PC-9 (cell line): ENCODE measurements at regions not wholly inside any gene's neighbourhood (a gene's known extent, or its start where the extent isn't known, plus 50 kb on each side); places are given as distances from the start of the nearest gene placed in this dataset.
A peak's percentile ranks its signal among the peaks of the same experiment; 100 is the strongest.

ENCODE experiments used
- BruUV-seq: library from RNA; stranded (reverse); fragments of 400-500 nt; replicated peaks from 2 replicates; lab custom pipeline; 2021; lab: Mats Ljungman, UMichigan
- CTCF ChIA-PET: fragments of 300-600 bp; sonication (Branson Sonifier 250); formaldehyde crosslinking; loops from one replicate; lab custom pipeline; 2022; ENCODE audit warnings: antibody characterized with exemption; lab: Charles Lee
- POLR2A ChIA-PET: fragments of 300-600 bp; sonication (Branson Sonifier 250); formaldehyde crosslinking; loops from one replicate; lab custom pipeline; 2022; ENCODE audit warnings: antibody characterized with exemption; ENCODE audit not compliant: unreplicated experiment; lab: Charles Lee
- DNase-seq, 2 experiments: peaks; one replicate each; pipeline versions ENCODE4 v3.0.0 to v3.0.0-alpha.2; 2015 to 2022; ENCODE audit warnings: mixed read lengths in 1 of 2
- H2AFZ ChIP-seq: fragments of 200-600 bp; sonication (generic); 2 replicates; pipeline ENCODE4 v1.8.1; 2017; ENCODE audit warnings: antibody characterized with exemption
- H3F3A ChIP-seq: fragments of 200-600 bp; sonication (generic); 2 replicates; pipeline ENCODE4 v1.8.1; 2017; ENCODE audit warnings: antibody characterized with exemption, mild to moderate bottlenecking, low read depth; ENCODE audit not compliant: insufficient read depth
- H3K27ac ChIP-seq: fragments of 200-600 bp; sonication (generic); 2 replicates; pipeline ENCODE4 v1.6.1; 2016; ENCODE audit warnings: mixed run types
- H3K27me3 ChIP-seq: fragments of 200-600 bp; sonication (generic); 2 replicates; pipeline ENCODE4 v1.6.1; 2016; ENCODE audit warnings: low read depth, mixed run types; ENCODE audit not compliant: insufficient read depth
- H3K36me3 ChIP-seq: fragments of 200-600 bp; sonication (generic); 2 replicates; pipeline ENCODE4 v1.6.1; 2016; ENCODE audit warnings: low read depth, mixed run types
- H3K4me1 ChIP-seq: fragments of 200-600 bp; sonication (generic); replicated peaks from 2 replicates; pipeline ENCODE4 v1.6.1; 2016; ENCODE audit warnings: mixed run types; ENCODE audit not compliant: insufficient read depth
- H3K4me2 ChIP-seq: fragments of 200-600 bp; sonication (generic); 2 replicates; pipeline ENCODE4 v1.6.1; 2017; ENCODE audit warnings: mixed run types
- H3K4me3 ChIP-seq: fragments of 200-600 bp; sonication (generic); 2 replicates; pipeline ENCODE4 v1.6.1; 2016; ENCODE audit warnings: mixed run types
- H3K79me2 ChIP-seq: fragments of 200-600 bp; sonication (generic); 2 replicates; pipeline ENCODE4 v1.6.1; 2017; ENCODE audit warnings: low read depth, mixed run types
- H3K9me2 ChIP-seq: fragments of 200-600 bp; sonication (generic); 2 replicates; pipeline ENCODE4 v1.8.1; 2017; ENCODE audit warnings: mild to moderate bottlenecking; ENCODE audit not compliant: insufficient read depth
- H3K9me3 ChIP-seq: fragments of 200-600 bp; sonication (generic); 2 replicates; pipeline ENCODE4 v1.8.1; 2016; ENCODE audit warnings: low read depth; ENCODE audit not compliant: insufficient read depth
- H4K20me1 ChIP-seq: fragments of 200-600 bp; sonication (generic); 2 replicates; pipeline ENCODE4 v1.8.1; 2017; ENCODE audit not compliant: insufficient read depth
- CTCF ChIP-seq: fragments of 200-600 bp; sonication (generic); conservative IDR thresholded peaks from 2 replicates; pipeline ENCODE4 v1.6.1; 2017; ENCODE audit warnings: mixed run types, antibody characterized with exemption, mild to moderate bottlenecking, moderate library complexity
- EZH2 ChIP-seq: fragments of 200-600 bp; sonication (generic); IDR thresholded peaks from 2 replicates; pipeline ENCODE4 v1.8.0; 2017; ENCODE audit warnings: antibody characterized with exemption, low read depth
- intact Hi-C: fragments of 100-400 bp; cut with micrococcal nuclease; formaldehyde crosslinking; loops from one replicate; pipeline ENCODE4 v1.10.0; 2022; ENCODE audit not compliant: unreplicated experiment

- peak in 1 of 2 experiments; percentile 36 for DNase-seq
Measured at GRCh38 chr21:16046656-16047330, 317.0 kb downstream of the USP25 start.

GRCh38 chr21:16047904-16048303 lies 318.1 kb downstream of the USP25 start:
- CTCF ChIA-PET: no interaction called here
- no peaks in the 10 kb centered on the region for H3K27me3 ChIP-seq
- H3K79me2 ChIP-seq: no peaks in the 10 kb centered on the region
- no peaks in the 10 kb centered on the region for H3K4me1 ChIP-seq
- no peak overlapping the region for H3K4me2 ChIP-seq
- H3K27ac ChIP-seq: no peak overlapping the region
- no peak for DNase-seq
- no TSS peak for BruUV-seq
- H3K4me3 ChIP-seq: no peak overlapping the region
- TF ChIP-seq CTCF: no peak
- TF ChIP-seq EZH2: no peak
- no peak overlapping the region for H2AFZ ChIP-seq
- no peaks in the 10 kb centered on the region for H3K36me3 ChIP-seq
- no peaks in the 10 kb centered on the region for H3F3A ChIP-seq
- POLR2A ChIA-PET: no interaction called here
- no peaks in the 10 kb centered on the region for H3K9me3 ChIP-seq
- H3K9me2 ChIP-seq: no peaks in the 10 kb centered on the region
- intact Hi-C loops: no loop called here
- no peaks in the 10 kb centered on the region for H4K20me1 ChIP-seq

More at GRCh38 chr21:16046656-16047330, 317.0 kb downstream of the USP25 start:
- Histone ChIP-seq H3K4me2 (no peak overlapping the region), H4K20me1 (no peaks in the 10 kb centered on the region), H3K36me3 (no peaks in the 10 kb centered on the region), H2AFZ (peak overlapping the region; percentile 13; the same call in 1 of the 2 replicates), H3K9me2 (no peaks in the 10 kb centered on the region; the same call in 1 of the 2 replicates), H3K9me3 (no peaks in the 10 kb centered on the region), H3F3A (no peaks in the 10 kb centered on the region), H3K4me3 (no peak overlapping the region), H3K27me3 (no peaks in the 10 kb centered on the region), H3K27ac (no peak overlapping the region), H3K79me2 (no peaks in the 10 kb centered on the region), H3K4me1 (no peaks in the 10 kb centered on the region)
- BruUV-seq: no TSS peak
- ChIA-PET POLR2A (no interaction called here), CTCF (no interaction called here)
- no peak for TF ChIP-seq EZH2
- no peak for TF ChIP-seq CTCF
- intact Hi-C loops: no loop called here

- Histone ChIP-seq H3K79me2 (no peaks in the 10 kb centered on the region), H2AFZ (no peak overlapping the region), H3K4me2 (no peak overlapping the region), H3K4me1 (no peaks in the 10 kb centered on the region), H4K20me1 (no peaks in the 10 kb centered on the region), H3K27ac (no peak overlapping the region), H3K36me3 (no peaks in the 10 kb centered on the region), H3K4me3 (no peak overlapping the region), H3F3A (no peaks in the 10 kb centered on the region), H3K9me3 (no peaks in the 10 kb centered on the region; the same call in 1 of the 2 replicates), H3K9me2 (no peaks in the 10 kb centered on the region), H3K27me3 (no peaks in the 10 kb centered on the region)
- no peak for DNase-seq
- TF ChIP-seq CTCF (no peak), EZH2 (no peak)
- CTCF ChIA-PET: no interaction called here
- no TSS peak for BruUV-seq
- intact Hi-C loops: no loop called here
- POLR2A ChIA-PET: no interaction called here
Measured at GRCh38 chr21:16055014-16055413, 325.2 kb downstream of the USP25 start.
